Ramos (cell line): ENCODE measurements at regions not wholly inside any gene's neighbourhood (a gene's known extent, or its start where the extent isn't known, plus 50 kb on each side); places are given as distances from the start of the nearest gene placed in this dataset.

Source experiments
- in situ Hi-C: fragments of 300-500 bp; cut with MboI; formaldehyde crosslinking; loops from one replicate; pipeline ENCODE4 v1.14.3; 2022; ENCODE audit warnings: low sequenced_read_pairs; ENCODE audit not compliant: unreplicated experiment

GRCh38 chr3:137382005-137382594, 382.0 kb upstream of the SOX14 start:
- in situ Hi-C loops: no loop called here

- in situ Hi-C loops: no loop called here
Observed at GRCh38 chr3:137385922-137386321, 378.2 kb upstream of the SOX14 start.

GRCh38 chr3:137409584-137409983, 354.5 kb upstream of the SOX14 start:
- in situ Hi-C loops: no loop called here

GRCh38 chr3:137410028-137410427, 354.1 kb upstream of the SOX14 start:
- in situ Hi-C loops: no loop called here

- in situ Hi-C loops: no loop called here
Observed at GRCh38 chr3:137420198-137420995, 343.7 kb upstream of the SOX14 start.

- in situ Hi-C loops: no loop called here
Observed at GRCh38 chr3:137438561-137438960, 325.6 kb upstream of the SOX14 start.

GRCh38 chr3:137460944-137461343, 303.2 kb upstream of the SOX14 start:
- in situ Hi-C loops: no loop called here

GRCh38 chr3:137463131-137463530, 301.0 kb upstream of the SOX14 start:
- in situ Hi-C loops: no loop called here

- in situ Hi-C loops: no loop called here
Observed at GRCh38 chr3:137464341-137464740, 299.8 kb upstream of the SOX14 start.

- in situ Hi-C loops: no loop called here
Observed at GRCh38 chr3:137468446-137468845, 295.7 kb upstream of the SOX14 start.

- in situ Hi-C loops: no loop called here
Observed at GRCh38 chr3:137469263-137469662, 294.9 kb upstream of the SOX14 start.

GRCh38 chr3:137471130-137471529, 293.0 kb upstream of the SOX14 start:
- in situ Hi-C loops: no loop called here

- in situ Hi-C loops: no loop called here
Observed at GRCh38 chr3:137471558-137472204, 292.4 kb upstream of the SOX14 start.

GRCh38 chr3:137477614-137478013, 286.5 kb upstream of the SOX14 start:
- in situ Hi-C loops: no loop called here

GRCh38 chr3:137509354-137510045, 254.6 kb upstream of the SOX14 start:
- in situ Hi-C loops: no loop called here

- in situ Hi-C loops: no loop called here
Observed at GRCh38 chr3:137511655-137512054, 252.5 kb upstream of the SOX14 start.

- in situ Hi-C loops: no loop called here
Observed at GRCh38 chr3:137514853-137515252, 249.3 kb upstream of the SOX14 start.

- in situ Hi-C loops: no loop called here
Observed at GRCh38 chr3:137519602-137520001, 244.5 kb upstream of the SOX14 start.

- in situ Hi-C loops: no loop called here
Observed at GRCh38 chr3:137524751-137525150, 239.4 kb upstream of the SOX14 start.

GRCh38 chr3:137525471-137525870, 238.6 kb upstream of the SOX14 start:
- in situ Hi-C loops: no loop called here

- in situ Hi-C loops: no loop called here
Observed at GRCh38 chr3:137542049-137542448, 222.1 kb upstream of the SOX14 start.
